ENCODE measurements at regions not wholly inside any gene's neighbourhood (a gene's known extent, or its start where the extent isn't known, plus 50 kb on each side); places are given as distances from the start of the nearest gene placed in this dataset.
"Not testable (repeated sequence)": the region's sequence is repeated elsewhere in the genome, so short reads cannot be mapped to it uniquely, and the experiment has no call there.

DNA sequence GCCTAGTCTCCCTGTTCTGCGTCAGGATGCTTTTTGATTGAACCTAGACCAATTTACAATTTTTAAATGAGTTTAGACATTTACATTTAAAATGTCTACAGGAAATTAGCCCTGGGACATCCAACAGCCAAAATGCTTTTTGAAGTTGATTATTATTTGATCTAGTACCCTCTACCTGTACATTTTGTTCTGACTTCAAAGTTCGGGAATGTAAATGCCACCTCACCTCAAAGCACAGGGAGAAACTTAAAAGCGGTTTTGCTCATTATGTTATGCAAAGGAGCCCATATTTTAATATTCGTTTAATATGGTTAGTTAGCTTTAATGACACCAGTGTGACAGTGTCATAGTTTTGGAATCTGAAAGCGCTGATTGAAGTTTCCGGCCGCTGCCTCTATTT lies 80.1 kb upstream of the FAM204A start:
- no peaks in the 10 kb centered on the region for H3K27me3 ChIP-seq (ENCODE audit: insufficient read depth, low read depth)
- H3K4me1 ChIP-seq (replicated peaks; ENCODE audit: insufficient read depth): no peaks in the 10 kb centered on the region
- no peak for DNase-seq
- H3K9me3 ChIP-seq (ENCODE audit: insufficient read depth, low read depth): no peaks in the 10 kb centered on the region
- no peak overlapping the region for H3K4me2 ChIP-seq
- H4K20me1 ChIP-seq (ENCODE audit: insufficient read depth): no peaks in the 10 kb centered on the region
- intact Hi-C loops (cut with micrococcal nuclease; ENCODE audit: unreplicated experiment): loop anchor here (10.0 kb wide), 1 partner anchor 157 kb away; no protein-coding TSS in a partner anchor
- H3F3A ChIP-seq (ENCODE audit: insufficient read depth, low read depth): no peaks in the 10 kb centered on the region
- no peaks in the 10 kb centered on the region for H3K9me2 ChIP-seq (ENCODE audit: insufficient read depth)
- H3K4me3 ChIP-seq: no peak overlapping the region
- H3K27ac ChIP-seq: no peak overlapping the region
- ChIA-PET POLR2A (ENCODE audit: unreplicated experiment) (no interaction called here), CTCF (interaction anchor here (0.5 kb wide), 1 partner anchor 204 kb away, joined by 8 read pairs; no protein-coding TSS in a partner anchor)
- BruUV-seq (replicated peaks): no TSS peak
- no peaks in the 10 kb centered on the region for H3K79me2 ChIP-seq (ENCODE audit: low read depth)
- no peaks in the 10 kb centered on the region for H3K36me3 ChIP-seq (ENCODE audit: low read depth)
- TF ChIP-seq, protein P1, sequence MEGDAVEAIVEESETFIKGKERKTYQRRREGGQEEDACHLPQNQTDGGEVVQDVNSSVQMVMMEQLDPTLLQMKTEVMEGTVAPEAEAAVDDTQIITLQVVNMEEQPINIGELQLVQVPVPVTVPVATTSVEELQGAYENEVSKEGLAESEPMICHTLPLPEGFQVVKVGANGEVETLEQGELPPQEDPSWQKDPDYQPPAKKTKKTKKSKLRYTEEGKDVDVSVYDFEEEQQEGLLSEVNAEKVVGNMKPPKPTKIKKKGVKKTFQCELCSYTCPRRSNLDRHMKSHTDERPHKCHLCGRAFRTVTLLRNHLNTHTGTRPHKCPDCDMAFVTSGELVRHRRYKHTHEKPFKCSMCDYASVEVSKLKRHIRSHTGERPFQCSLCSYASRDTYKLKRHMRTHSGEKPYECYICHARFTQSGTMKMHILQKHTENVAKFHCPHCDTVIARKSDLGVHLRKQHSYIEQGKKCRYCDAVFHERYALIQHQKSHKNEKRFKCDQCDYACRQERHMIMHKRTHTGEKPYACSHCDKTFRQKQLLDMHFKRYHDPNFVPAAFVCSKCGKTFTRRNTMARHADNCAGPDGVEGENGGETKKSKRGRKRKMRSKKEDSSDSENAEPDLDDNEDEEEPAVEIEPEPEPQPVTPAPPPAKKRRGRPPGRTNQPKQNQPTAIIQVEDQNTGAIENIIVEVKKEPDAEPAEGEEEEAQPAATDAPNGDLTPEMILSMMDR (conservative IDR thresholded peaks at IDR 0.05): no peak
- H2AFZ ChIP-seq: no peak overlapping the region

DNA sequence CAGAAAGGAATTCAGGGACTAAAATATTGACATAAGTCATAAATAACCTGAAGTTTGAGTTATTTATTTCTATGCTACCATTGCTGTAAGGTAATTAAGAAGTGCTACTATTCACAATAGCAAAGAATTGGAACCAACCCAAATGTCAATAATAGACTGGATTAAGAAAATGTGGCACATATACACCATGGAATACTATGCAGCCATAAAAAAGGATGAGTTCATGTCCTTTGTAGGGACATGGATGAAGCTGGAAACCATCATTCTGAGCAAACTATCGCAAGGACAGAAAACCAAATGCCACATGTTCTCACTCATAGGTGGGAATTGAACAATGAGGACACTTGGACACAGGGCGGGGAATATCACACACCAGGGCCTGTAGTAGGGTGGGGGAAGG lies 77.9 kb upstream of the FAM204A start:
- H3K4me3 ChIP-seq; H4K20me1 ChIP-seq (ENCODE audit: insufficient read depth); H3K4me2 ChIP-seq; POLR2A ChIA-PET (ENCODE audit: unreplicated experiment); H3F3A ChIP-seq (ENCODE audit: insufficient read depth, low read depth); CTCF ChIA-PET; H3K4me1 ChIP-seq (replicated peaks; ENCODE audit: insufficient read depth); H3K36me3 ChIP-seq (ENCODE audit: low read depth); H3K27ac ChIP-seq; H3K79me2 ChIP-seq (ENCODE audit: low read depth); DNase-seq; BruUV-seq (replicated peaks); H3K9me3 ChIP-seq (ENCODE audit: insufficient read depth, low read depth); H2AFZ ChIP-seq; H3K9me2 ChIP-seq (ENCODE audit: insufficient read depth): not testable (repeated sequence)
- H3K27me3 ChIP-seq (ENCODE audit: insufficient read depth, low read depth): peaks cover 16% of the 10 kb centered on the region; the same call in 1 of the 2 replicates
- intact Hi-C loops (cut with micrococcal nuclease; ENCODE audit: unreplicated experiment): loop anchor here (10.0 kb wide), 1 partner anchor 155 kb away; no protein-coding TSS in a partner anchor

DNA sequence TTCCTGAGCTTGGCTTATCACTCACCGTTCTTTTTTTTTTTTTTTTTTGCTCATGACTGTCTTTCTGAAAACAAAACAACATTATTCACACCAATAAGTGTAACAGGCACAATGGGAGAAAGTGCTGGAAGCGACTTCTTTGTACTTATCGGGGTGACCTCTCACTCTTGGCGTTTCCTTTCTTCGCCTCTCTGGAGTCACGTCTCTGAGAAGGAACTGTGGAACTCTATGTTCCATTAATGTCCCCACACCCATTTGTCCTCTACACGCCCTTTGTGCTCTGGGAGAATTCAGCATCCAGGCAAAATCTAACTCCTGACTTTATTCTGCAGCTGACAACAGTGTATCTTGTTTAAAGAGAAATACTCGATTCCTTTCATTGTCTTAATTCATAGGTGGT lies 70.8 kb upstream of the FAM204A start:
- Histone ChIP-seq H3K27me3 (ENCODE audit: insufficient read depth, low read depth) (peaks cover 17% of the 10 kb centered on the region; the same call in 1 of the 2 replicates), H3K79me2 (ENCODE audit: low read depth) (no peaks in the 10 kb centered on the region), H3K9me2 (ENCODE audit: insufficient read depth) (no peaks in the 10 kb centered on the region), H4K20me1 (ENCODE audit: insufficient read depth) (no peaks in the 10 kb centered on the region), H3K4me2 (no peak overlapping the region), H3K27ac (no peak overlapping the region), H3K36me3 (ENCODE audit: low read depth) (no peaks in the 10 kb centered on the region), H3F3A (ENCODE audit: insufficient read depth, low read depth) (no peaks in the 10 kb centered on the region), H3K4me1 (replicated peaks; ENCODE audit: insufficient read depth) (no peaks in the 10 kb centered on the region), H3K4me3 (no peak overlapping the region), H3K9me3 (ENCODE audit: insufficient read depth, low read depth) (no peaks in the 10 kb centered on the region), H2AFZ (no peak overlapping the region)
- no TSS peak for BruUV-seq (replicated peaks)
- ChIA-PET POLR2A (ENCODE audit: unreplicated experiment) (no interaction called here), CTCF (no interaction called here)
- TF ChIP-seq, protein P1 (conservative IDR thresholded peaks at IDR 0.05): no peak
- TF ChIP-seq EZH2 (IDR thresholded peaks at IDR 0.05; ENCODE audit: low read depth): no peak
- intact Hi-C loops (cut with micrococcal nuclease; ENCODE audit: unreplicated experiment): no loop called here
- DNase-seq: no peak

DNA sequence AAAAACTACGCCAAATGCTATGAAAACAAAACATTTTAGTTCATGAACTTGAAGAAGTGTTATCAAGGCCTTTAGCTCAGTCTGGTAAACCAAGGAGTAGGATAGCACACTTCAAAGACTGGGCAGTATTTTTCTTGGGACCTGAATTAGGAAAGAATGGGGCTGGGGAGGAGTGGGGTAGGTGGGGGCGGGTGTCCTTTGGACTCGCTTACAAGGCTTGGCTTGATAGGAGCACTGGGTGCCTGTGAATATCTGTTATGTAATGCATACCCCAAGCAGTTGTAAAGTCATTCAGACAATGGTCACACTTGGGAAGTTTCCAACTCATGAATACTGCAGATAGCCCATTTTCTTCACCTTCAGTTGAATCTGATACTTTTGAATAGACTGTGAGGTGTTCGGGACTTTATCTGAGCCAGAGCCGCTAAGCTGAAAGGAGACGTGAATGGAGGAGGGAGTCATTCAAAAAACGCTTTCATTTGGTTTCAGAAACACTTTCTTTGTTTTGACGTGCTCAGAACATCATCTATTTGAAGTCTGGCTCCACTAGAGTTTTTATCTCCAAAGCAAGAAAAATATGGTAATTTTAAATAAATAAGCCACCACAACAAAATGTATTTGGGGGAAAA lies 70.1 kb upstream of the FAM204A start:
- peaks cover 17% of the 10 kb centered on the region; the same call in 1 of the 2 replicates for H3K27me3 ChIP-seq (ENCODE audit: insufficient read depth, low read depth)
- no peaks in the 10 kb centered on the region for H4K20me1 ChIP-seq (ENCODE audit: insufficient read depth)
- H3K4me1 ChIP-seq (replicated peaks; ENCODE audit: insufficient read depth): no peaks in the 10 kb centered on the region
- CTCF ChIA-PET: no interaction called here
- no peaks in the 10 kb centered on the region for H3K36me3 ChIP-seq (ENCODE audit: low read depth)
- H3K4me3 ChIP-seq: no peak overlapping the region
- no peaks in the 10 kb centered on the region for H3F3A ChIP-seq (ENCODE audit: insufficient read depth, low read depth)
- H2AFZ ChIP-seq: no peak overlapping the region
- DNase-seq: no peak
- POLR2A ChIA-PET (ENCODE audit: unreplicated experiment): no interaction called here
- no peak overlapping the region for H3K27ac ChIP-seq
- no peak for TF ChIP-seq EZH2 (IDR thresholded peaks at IDR 0.05; ENCODE audit: low read depth)
- TF ChIP-seq, protein P1 (conservative IDR thresholded peaks at IDR 0.05): no peak
- H3K4me2 ChIP-seq: no peak overlapping the region
- BruUV-seq (replicated peaks): no TSS peak
- intact Hi-C loops (cut with micrococcal nuclease; ENCODE audit: unreplicated experiment): no loop called here
- no peaks in the 10 kb centered on the region for H3K9me3 ChIP-seq (ENCODE audit: insufficient read depth, low read depth)
- H3K79me2 ChIP-seq (ENCODE audit: low read depth): no peaks in the 10 kb centered on the region
- no peaks in the 10 kb centered on the region for H3K9me2 ChIP-seq (ENCODE audit: insufficient read depth)
